ENCODE measurements at regions not wholly inside any gene's neighbourhood (a gene's known extent, or its start where the extent isn't known, plus 50 kb on each side); places are given as distances from the start of the nearest gene placed in this dataset.
"Not testable (repeated sequence)": the region's sequence is repeated elsewhere in the genome, so short reads cannot be mapped to it uniquely, and the experiment has no call there.

DNA sequence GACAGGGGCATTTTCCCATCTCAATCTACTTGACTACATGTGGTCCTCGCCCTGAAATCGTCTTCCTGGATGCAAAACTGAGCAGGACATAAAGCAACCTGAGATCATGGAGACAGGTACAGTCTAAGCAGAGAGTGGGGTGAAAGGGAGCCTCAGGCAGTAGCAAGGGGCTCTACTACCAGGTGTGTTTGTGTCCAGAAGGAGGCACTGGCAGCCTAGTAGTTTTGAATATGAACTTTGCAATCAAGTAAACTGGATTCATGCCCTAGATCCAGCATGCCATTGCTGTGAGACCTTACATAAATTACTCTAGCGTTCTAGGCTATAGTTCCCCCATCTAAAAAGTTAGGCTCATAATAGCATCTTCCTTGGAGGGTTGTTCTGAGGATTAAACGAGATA lies 147.4 kb downstream of the TXNL1 start:
- CTCF ChIA-PET = no interaction called here
- POLR2A ChIA-PET = no interaction called here

DNA sequence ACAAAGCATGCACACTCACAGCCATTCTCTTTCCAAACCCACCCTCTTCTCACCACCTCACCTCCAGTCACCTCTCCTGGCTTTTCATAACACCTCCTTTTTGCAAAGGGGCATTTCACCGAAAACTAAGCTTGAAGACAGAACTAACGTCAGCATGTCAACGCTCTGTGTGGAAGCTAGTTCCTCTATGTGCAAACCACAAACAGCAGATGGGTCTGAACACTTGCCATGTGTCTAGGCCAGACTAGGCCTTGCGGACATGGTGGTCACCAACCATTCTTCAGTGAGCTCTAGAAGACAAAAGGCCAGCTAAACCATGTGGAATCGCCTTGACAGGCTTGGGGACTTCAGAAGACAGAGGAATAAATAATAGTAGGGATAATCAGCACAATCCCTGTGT lies 148.5 kb downstream of the TXNL1 start:
- POLR2A ChIA-PET = no interaction called here
- CTCF ChIA-PET = no interaction called here

DNA sequence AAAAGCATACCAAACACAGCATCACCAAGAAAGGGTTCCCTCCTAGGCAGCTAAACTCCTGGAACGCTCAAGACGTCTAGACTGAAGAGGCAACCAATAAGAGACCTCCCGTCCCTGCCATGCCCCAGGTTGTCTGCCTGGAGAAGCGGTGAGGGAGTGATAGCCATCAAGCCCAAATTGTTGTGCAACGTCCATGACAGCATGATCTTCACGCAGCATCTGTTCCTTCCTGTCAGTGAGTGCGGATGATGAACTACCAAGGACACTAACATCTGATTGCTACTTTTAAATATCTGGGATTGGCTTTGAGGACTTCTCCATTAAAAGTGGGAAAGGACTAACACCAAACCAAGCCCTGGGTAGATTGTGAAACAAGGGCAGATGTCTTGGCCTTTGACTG lies 149.7 kb downstream of the TXNL1 start:
- POLR2A ChIA-PET = no interaction called here
- CTCF ChIA-PET = no interaction called here

DNA sequence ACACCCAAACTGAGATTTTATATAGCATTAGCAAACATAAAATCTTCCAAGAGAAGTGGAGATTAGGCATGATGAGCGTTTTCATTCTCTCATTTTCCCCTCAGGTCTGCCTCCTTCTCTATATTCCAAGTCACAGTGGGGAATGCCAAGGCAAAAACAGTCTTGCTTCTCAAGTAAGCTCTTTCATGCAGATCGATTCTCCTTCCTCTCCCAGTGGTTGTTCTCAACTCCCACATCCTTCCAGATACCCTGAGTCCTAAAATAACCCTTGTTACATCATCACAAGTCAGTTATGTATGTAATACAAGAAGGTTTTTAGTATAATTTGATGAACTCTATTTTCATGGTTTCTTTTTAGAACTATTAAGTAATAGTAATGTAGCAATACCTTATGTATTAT lies 150.6 kb downstream of the TXNL1 start:
- POLR2A ChIA-PET = no interaction called here

DNA sequence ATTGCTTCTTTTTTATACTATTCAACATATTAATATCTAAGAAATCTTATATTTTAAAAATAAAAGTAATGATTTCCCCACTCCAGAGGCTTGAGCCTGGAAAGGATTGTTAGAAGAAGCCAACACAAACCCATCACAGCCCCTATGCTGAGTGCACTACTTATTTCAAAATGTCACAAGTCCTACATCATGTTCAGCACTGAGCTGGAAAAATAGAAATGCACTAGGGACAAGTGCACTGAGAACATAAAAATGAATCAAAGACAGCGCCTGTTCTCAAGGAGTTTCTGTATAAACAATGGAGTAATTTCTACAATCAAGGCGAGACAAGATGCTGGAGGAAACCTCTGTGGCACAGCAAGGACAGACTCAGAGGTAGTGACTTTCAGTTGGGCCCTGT lies 155.0 kb downstream of the TXNL1 start:
- ChIA-PET POLR2A (no interaction called here), CTCF (no interaction called here)

More for the DNA sequence above, 150.6 kb downstream of the TXNL1 start:
- CTCF ChIA-PET = interaction anchor here (0.9 kb wide), 1 partner anchor 10 kb away, joined by 3 read pairs; no protein-coding TSS in a partner anchor

DNA sequence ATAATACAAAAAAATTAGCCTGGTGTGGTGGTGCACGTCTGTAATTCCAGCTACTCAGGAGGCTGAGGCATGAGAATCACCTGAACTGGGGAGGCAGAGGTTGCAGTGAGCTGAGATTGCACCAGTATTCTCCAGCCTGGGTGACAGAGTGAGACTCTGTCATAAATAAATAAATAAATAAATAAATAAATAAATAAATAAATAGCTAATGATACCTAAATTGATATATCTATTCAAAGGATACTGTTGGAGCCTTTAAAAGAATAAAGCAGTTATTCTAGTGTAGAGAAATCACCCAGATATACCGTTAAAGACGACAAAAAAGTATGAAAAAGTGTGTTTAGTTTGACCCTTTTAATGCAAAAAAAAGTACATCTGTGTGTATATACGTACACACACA lies 155.6 kb downstream of the TXNL1 start:
- CTCF ChIA-PET, POLR2A ChIA-PET: not testable (repeated sequence)

DNA sequence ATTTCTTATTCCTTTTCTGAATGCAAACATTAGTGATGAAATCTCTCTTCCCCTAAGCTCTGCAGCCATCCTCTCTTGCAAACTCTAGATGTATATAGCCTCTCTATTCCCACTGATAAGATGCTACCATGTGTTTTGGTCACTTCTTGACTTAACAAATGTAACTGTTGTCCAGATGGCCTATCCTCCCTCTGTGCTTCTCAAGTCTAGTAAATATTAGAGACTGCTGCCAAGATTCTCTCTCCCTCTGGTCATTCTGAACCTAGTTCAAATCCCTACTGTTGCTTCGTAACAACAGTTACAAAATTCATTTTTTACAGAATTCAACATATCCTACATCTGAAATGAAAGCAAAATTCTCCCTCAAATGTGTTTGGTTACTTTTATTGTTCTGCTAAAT lies 156.6 kb downstream of the TXNL1 start:
- ChIA-PET POLR2A (no interaction called here), CTCF (no interaction called here)

DNA sequence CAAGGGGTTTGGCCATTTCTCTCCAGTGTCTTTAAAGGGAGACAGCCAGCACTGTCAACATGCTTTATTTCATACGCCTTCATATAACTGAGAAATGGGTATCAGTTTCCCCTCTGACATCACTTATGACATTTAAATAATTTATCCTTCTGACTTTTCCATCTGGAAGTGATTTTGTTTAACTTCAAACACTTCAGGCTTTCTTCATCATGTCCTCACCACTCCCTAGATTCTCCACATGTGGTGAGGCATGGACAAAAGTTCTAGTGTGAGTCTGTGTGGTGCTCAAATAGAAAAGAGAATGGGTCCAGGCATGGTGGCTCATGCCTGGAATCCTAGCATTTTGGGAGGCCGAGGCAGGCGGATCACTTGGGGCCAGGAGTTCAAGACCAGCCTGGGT lies 158.6 kb downstream of the TXNL1 start:
- CTCF ChIA-PET = no interaction called here

DNA sequence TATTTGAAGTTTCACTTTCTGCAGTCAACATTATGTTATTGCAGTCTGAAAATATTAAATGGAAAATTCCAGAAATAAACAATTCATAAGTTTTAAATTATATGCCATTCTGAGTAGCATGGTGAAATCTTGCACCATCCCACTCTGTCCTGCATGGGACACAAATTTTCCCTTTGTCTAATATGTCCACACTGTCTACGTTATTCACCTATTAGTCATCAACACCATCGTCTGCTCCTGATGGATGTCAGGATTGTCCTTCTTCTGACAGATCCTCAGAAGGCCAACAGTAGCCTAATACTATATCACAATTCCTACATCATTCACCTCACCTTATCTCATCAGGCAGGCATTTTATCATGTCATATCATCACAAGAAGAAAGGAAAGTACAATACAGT lies 163.1 kb downstream of the TXNL1 start:
- CTCF ChIA-PET = no interaction called here
- POLR2A ChIA-PET = no interaction called here

More for the DNA sequence above, 158.6 kb downstream of the TXNL1 start:
- POLR2A ChIA-PET = no interaction called here

DNA sequence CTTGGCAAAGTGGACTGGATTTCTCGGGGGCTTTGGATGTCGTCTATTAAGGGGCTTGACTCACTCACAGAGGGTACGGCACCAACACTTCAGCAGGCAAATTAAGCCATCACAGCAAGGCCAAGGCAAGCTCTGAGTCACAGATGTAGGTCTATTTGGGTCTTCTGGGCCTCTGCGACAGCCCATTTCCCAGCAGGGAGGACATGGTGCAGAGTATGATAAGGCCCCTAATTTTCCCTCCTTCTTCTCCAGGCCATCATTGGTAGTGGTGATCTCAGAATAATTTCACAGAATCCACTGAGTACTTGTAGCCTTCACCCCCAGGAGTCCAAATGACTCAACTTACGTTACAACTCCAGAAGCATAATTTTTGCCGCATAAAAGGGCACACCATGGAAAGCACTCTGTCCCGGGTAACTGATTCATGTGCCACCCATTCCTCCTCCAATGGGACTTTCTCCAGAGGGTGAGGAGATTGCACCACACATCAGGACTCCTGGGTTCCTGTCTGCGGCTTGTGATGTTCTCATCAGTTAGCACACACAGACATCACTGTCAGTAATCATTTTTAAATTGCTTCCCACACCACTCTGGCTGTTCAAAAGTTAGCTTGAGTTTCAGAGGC lies 164.9 kb downstream of the TXNL1 start:
- CTCF ChIA-PET = no interaction called here
- POLR2A ChIA-PET = no interaction called here

DNA sequence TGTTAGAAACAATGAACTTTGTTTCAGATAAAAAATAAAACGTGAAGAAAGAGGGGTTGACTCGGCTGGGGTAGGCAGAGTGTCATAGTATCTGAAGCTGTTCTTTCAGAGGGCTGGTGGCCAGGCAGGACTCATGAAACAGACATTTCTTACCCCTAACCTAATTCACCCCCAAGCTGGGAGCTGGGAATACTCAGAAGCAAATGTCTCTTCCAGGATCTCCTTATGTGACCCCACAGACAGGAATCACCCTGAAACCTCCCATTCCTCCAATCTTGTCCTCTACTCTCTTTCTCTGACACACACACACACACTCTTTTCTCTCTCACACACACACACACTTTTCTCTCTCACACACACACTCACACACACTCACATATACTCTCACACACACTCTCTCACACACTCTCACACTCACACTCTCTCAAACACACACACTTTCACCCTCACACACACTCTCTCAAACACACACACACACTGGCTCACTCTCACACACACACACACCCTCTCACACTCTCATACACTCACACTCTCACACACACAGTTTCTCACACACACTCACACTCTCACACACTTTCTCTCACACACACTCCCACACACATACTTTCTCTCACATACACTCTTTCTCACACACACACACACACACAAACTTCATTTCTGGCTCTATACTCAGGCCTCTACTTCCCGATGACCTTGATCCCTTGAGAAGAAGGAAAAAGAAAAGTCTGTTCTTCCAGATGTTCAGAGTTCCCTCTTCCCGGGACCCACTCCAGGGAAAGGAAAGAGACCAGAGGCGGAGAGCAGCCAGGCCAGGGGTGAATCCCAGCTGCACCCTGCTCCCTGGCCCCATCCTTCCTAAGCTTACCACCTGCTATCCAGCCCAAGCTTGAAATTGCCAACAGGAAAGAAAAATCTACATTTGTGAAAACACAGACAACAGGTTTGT lies 167.7 kb downstream of the TXNL1 start:
- CTCF ChIA-PET = no interaction called here
- POLR2A ChIA-PET = no interaction called here

DNA sequence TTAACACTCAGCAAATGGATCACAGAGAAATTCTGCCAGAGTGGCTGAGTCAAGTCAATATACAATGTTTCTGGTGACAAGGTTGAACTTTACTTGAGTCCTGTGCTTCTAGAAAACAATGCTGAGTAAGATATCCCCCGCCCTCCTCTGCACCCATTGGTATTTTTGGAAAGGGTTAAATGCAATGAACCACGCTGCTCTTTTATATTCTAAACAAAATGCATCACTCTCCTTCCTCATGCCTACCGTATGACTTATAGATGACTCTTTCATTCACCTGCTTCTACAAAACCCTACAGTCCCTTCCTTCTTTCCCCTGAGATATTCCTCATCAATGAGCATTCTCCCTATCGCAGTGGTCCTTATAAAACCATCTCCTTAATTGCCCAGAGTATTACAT lies 168.8 kb downstream of the TXNL1 start:
- ChIA-PET CTCF (no interaction called here), POLR2A (no interaction called here)

DNA sequence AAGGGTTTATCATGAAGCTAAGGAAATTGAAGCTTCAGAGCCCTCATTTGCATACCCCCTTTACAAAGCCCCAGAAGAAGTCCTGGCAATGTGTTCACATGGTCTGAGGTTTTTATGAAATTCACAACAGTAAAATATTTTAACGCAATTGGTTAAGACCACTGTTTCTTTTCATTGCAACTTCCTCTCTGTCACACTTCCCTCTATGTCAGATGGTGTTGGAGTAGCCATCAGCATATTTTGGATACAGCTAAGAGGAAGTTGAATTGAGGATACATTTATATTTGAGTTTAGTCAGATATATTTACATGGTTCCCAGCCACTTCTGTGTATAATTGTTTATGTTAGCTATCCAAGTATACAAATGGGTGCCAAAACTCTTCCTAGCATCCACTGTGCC lies 170.0 kb downstream of the TXNL1 start:
- POLR2A ChIA-PET = no interaction called here
- CTCF ChIA-PET = no interaction called here

DNA sequence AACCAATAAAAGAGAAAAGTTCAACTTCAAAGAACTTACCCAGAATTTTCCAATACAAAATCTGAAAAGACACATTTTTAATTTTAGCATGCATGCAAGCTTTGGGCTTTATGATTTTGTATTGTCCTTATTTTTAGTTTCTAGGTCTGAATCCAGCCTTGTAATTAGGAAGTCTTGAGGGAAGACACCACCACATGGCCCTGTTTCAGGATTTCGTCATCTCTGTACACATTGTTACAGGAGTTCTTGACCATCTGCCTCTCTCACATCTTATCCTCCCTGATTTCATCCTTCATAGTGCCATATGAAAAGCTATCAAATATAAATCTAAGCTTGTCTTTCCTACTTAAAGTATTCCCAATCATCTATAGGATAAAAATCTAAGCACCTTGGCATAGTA lies 176.1 kb downstream of the TXNL1 start:
- CTCF ChIA-PET = no interaction called here

DNA sequence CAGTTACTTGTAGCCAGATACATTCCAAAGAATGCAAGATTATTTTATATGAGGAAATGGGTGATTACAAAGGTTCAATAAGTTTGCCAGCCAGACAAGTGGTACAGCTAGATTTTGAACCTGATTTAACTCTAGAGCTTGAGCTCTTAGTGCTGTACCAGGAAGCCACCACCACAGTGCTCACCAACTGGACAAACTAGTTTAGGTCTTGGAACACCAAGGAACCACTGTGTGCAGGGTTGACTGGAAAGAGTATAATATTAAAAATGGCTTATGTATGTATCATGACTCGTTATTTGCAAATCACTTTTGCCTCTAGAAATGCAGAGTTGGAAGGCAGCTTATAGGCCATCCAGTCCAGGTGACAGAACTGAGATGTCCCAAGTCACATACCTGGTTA lies 177.2 kb downstream of the TXNL1 start:
- ChIA-PET POLR2A (no interaction called here), CTCF (no interaction called here)

More for the DNA sequence above, 176.1 kb downstream of the TXNL1 start:
- POLR2A ChIA-PET = no interaction called here

DNA sequence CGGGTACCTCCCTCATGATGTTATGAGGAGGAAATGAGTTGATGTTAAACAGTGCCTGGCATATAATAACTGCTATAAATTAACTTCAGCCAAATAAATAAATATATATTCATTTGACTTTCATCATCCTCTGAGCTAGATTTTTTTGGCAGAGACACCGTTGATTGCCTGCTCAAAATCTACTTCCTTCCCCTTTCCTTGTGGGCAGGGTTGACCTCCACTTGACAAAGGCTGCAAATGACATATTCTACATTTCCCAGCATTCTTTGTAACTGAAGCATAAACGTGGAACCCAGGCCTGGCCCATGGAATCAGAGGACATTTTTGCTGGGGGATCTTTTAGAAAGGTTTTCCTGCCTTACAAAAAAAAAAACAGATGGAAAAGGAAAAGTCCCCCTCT lies 177.8 kb downstream of the TXNL1 start:
- ChIA-PET POLR2A (no interaction called here), CTCF (no interaction called here)

DNA sequence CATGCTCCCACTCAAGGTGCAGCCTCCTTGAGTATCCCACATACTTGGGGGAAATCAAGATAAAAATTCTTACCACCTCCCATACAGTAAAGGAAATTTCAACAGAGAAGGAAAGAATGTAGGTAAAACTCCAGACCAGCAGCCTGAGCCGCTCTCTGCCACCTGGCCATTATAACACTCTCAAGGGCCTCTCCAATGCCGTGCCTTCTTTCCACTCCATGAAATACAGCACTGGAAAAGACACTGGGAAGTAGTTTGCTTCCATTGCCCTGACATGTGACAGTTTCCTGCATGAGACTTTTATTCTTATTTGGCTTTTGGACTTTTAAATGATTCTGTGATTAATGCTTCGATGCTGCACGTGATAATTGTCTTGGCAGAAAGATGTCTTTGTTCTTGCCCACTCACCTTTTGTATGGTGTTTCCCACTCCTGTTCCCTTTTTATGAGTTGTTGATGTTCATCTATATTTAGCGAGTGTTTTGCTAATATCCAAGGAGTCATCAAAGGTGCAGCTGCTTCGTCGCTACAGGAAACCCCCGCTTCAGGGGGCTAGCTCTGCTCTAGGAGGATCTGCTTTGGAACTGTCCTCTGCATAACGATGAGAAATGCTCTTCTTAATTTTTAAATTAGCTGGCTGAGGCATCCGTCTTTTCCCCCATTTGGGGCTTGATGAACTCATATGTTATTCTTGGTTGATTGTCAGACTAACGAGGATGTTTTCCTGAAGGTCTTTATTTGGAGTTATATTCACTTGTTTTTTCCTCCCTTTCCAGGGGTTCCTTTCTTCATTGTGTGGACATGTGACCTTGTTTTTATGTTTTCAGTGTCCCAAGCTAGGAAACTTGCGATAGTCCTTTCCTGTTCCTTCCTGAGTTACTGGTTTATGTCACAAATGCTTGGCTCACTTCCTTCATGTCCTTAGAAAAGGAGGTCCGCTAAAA lies 179.4 kb downstream of the TXNL1 start:
- CTCF ChIA-PET = no interaction called here
- POLR2A ChIA-PET = no interaction called here

DNA sequence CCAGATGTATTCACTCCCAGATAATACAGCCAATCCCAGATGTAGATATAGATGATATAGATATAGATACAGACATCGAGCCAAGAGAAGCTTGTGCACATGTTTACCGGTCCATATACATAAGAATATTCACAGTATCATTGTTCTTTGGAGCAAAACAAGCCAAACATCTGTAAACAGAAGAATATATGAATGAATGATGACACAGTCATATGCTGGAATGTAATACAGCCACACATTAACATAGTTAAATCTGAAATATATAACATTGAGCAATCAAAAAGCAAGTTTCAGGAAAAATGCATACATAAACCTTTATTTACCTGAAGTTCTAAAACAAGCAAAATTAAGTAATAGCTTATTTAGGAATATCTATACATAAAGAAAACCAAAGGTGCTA lies 182.5 kb downstream of the TXNL1 start:
- CTCF ChIA-PET = no interaction called here
- POLR2A ChIA-PET = no interaction called here

DNA sequence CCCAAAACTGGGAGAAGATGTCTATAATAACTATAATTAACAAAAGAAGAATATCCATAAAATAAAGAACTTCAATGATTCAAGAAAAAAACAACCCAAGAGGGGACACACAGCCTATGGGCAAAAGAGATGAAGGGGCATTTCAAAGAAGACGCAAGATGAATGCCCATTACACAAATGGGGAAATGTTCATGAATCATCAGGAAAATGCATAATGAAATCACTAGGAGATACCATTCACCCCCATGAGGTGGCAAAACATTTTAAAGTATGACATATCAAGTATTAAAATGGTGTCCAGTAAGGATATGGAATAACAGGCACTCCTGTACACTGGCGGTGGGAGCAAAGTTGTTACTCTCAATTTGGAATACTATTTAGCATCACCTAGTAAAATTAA lies 183.3 kb downstream of the TXNL1 start:
- CTCF ChIA-PET = no interaction called here
- POLR2A ChIA-PET = no interaction called here

DNA sequence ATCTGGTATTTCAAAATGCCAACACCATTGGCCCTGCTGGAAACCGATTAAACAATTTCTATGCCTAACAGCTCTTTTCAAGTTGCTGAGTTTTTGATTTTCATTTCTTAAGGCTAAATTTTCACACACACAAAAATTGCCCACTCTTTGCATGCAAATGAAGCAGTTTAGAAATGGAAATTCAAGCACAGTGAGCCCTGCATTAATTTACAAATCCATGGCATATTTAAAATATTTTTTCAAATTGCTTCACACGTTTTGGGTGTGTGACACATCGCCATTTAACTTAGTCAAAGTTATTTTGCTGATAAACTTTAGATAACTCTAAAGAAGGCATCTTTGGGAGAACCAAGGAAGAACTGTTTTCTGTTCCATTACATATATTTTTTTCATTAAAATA lies 184.8 kb downstream of the TXNL1 start:
- ChIA-PET CTCF (no interaction called here), POLR2A (no interaction called here)

DNA sequence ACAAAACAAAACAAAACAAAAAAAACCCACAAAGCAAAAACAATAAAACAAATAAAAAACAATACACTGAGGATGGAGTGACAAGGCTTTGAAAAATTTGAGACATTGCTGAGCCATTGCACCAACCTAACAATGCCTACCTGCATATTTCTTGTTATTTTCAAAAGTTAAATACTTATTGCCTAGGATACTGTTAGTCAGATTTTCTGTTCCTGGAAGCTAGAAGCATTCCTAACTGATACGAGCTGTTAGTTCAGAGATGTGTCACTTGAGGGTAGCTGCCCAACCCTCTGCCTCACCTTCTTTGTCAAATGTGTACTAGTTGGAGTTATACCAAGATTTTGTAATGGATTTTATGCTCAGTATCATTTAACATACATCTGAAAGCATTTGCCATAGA lies 187.2 kb downstream of the TXNL1 start:
- POLR2A ChIA-PET = no interaction called here
- CTCF ChIA-PET = interaction anchor here (0.7 kb wide), 1 partner anchor 27 kb away, joined by 3 read pairs; no protein-coding TSS in a partner anchor
